Activated CD8-positive, alpha-beta memory T cell treated with anti-CD3 and anti-CD28 coated beads for 4 hours (primary cell): ENCODE measurements at regions not wholly inside any gene's neighbourhood (a gene's known extent, or its start where the extent isn't known, plus 50 kb on each side); places are given as distances from the start of the nearest gene placed in this dataset.

Experiments
- DNase-seq, 2 donors: peaks; one replicate each; pipeline ENCODE4 v3.0.0-alpha.2; 2020; ENCODE audit warnings: low read depth in 2 of 2

GRCh38 chr6:14660806-14661579, 543.4 kb downstream of the CD83 start:
- peak; percentile 19 to 25 for DNase-seq

- DNase-seq = no peak
These were observed 544.1 kb downstream of the CD83 start for GRCh38 chr6:14661691-14662090.

- no peak for DNase-seq
These were observed 546.6 kb downstream of the CD83 start for GRCh38 chr6:14664112-14664601.

GRCh38 chr6:14664621-14665315, 547.2 kb downstream of the CD83 start:
- DNase-seq = no peak

GRCh38 chr6:14665827-14666724, 548.5 kb downstream of the CD83 start:
- DNase-seq = no peak

- DNase-seq = no peak
These were observed 553.2 kb downstream of the CD83 start for GRCh38 chr6:14670806-14671205.

- DNase-seq = no peak
These were observed 553.7 kb downstream of the CD83 start for GRCh38 chr6:14671261-14671681.

- no peak for DNase-seq
These were observed 554.4 kb downstream of the CD83 start for GRCh38 chr6:14671937-14672336.

GRCh38 chr6:14673201-14673600, 555.6 kb downstream of the CD83 start:
- DNase-seq = no peak

GRCh38 chr6:14674458-14674857, 556.9 kb downstream of the CD83 start:
- DNase-seq = no peak

- DNase-seq = no peak
These were observed 557.5 kb downstream of the CD83 start for GRCh38 chr6:14674867-14675648.

- no peak for DNase-seq
These were observed 558.5 kb downstream of the CD83 start for GRCh38 chr6:14676064-14676463.

GRCh38 chr6:14676977-14677781, 559.6 kb downstream of the CD83 start:
- no peak for DNase-seq

GRCh38 chr6:14681699-14682487, 564.0 kb upstream of the JARID2 start:
- no peak for DNase-seq

GRCh38 chr6:14682812-14683211, 563.1 kb upstream of the JARID2 start:
- no peak for DNase-seq

- no peak for DNase-seq
These were observed 556.2 kb upstream of the JARID2 start for GRCh38 chr6:14689639-14690038.

GRCh38 chr6:14690120-14691056, 555.5 kb upstream of the JARID2 start:
- DNase-seq = no peak

- DNase-seq = no peak
These were observed 553.7 kb upstream of the JARID2 start for GRCh38 chr6:14692208-14692607.
